GM23338 (cell line): ENCODE measurements at regions not wholly inside any gene's neighbourhood (a gene's known extent, or its start where the extent isn't known, plus 50 kb on each side); places are given as distances from the start of the nearest gene placed in this dataset.

Source experiments
- ATAC-seq: fragments of 200-7000 bp; cut with Tn5 transposase; 3 replicates; pipeline ENCODE4 v1.9.1; 2020
- DNase-seq: peaks from one replicate; pipeline ENCODE4 v3.0.0-alpha.2; 2015; ENCODE audit warnings: low spot score
- H2AFZ ChIP-seq: fragments of 200-600 bp; sonication (generic); 2 replicates; pipeline ENCODE4 v1.8.0; 2016; ENCODE audit warnings: antibody characterized with exemption, mild to moderate bottlenecking, moderate library complexity
- H3F3A ChIP-seq: fragments of 200-600 bp; sonication (generic); replicated peaks from 2 replicates; pipeline ENCODE4 v1.8.0; 2017; ENCODE audit warnings: antibody characterized with exemption, mixed run types, low read depth
- H3K27ac ChIP-seq: fragments of 200-600 bp; sonication (generic); 2 replicates; pipeline ENCODE4 v1.6.1; 2016; ENCODE audit warnings: low read depth
- H3K27me3 ChIP-seq: fragments of 200-600 bp; sonication (generic); 2 replicates; pipeline ENCODE4 v1.8.0; 2016; ENCODE audit warnings: mild to moderate bottlenecking, mixed run types, moderate library complexity; ENCODE audit not compliant: insufficient read depth
- H3K36me3 ChIP-seq: fragments of 200-600 bp; sonication (generic); 2 replicates; pipeline ENCODE4 v1.8.0; 2016; ENCODE audit warnings: mild to moderate bottlenecking; ENCODE audit not compliant: insufficient read depth
- H3K4me1 ChIP-seq: fragments of 200-600 bp; sonication (generic); 2 replicates; pipeline ENCODE4 v1.8.0; 2016; ENCODE audit warnings: mild to moderate bottlenecking, moderate library complexity; ENCODE audit not compliant: insufficient read depth
- H3K4me2 ChIP-seq: fragments of 200-600 bp; sonication (generic); 2 replicates; pipeline ENCODE4 v1.7.1; 2017; ENCODE audit warnings: mixed run types
- H3K4me3 ChIP-seq: fragments of 200-600 bp; sonication (generic); 2 replicates; pipeline ENCODE4 v1.6.1; 2016; ENCODE audit warnings: mixed run types
- H3K79me2 ChIP-seq: fragments of 200-600 bp; sonication (generic); replicated peaks from 2 replicates; pipeline ENCODE4 v1.8.0; 2017; ENCODE audit warnings: mild to moderate bottlenecking; ENCODE audit not compliant: insufficient read depth
- H3K9me2 ChIP-seq: fragments of 200-600 bp; sonication (generic); 2 replicates; pipeline ENCODE4 v1.8.0; 2017; ENCODE audit not compliant: insufficient read depth
- H4K20me1 ChIP-seq: fragments of 200-600 bp; sonication (generic); replicated peaks from 2 replicates; pipeline ENCODE4 v1.8.0; 2017; ENCODE audit warnings: mild to moderate bottlenecking; ENCODE audit not compliant: insufficient read depth
- H3K27ac Mint-ChIP-seq: 2 replicates; pipeline ENCODE4 v1.8.0; 2020; ENCODE audit warnings: inconsistent platforms, mild to moderate bottlenecking, moderate library complexity, mixed read lengths
- H3K27me3 Mint-ChIP-seq: 3 replicates; pipeline ENCODE4 v1.8.0; 2022; ENCODE audit warnings: low read depth, mild to moderate bottlenecking, moderate library complexity, mixed read lengths, inconsistent platforms; ENCODE audit not compliant: insufficient read depth, poor library complexity
- H3K36me3 Mint-ChIP-seq: 3 replicates; pipeline ENCODE4 v1.8.0; 2021; ENCODE audit warnings: low read depth, mild to moderate bottlenecking, inconsistent platforms, moderate library complexity, mixed read lengths
- H3K4me1 Mint-ChIP-seq: 3 replicates; pipeline ENCODE4 v1.8.0; 2020; ENCODE audit warnings: mild to moderate bottlenecking, inconsistent platforms, mixed read lengths
- H3K4me3 Mint-ChIP-seq: 3 replicates; pipeline ENCODE4 v1.8.0; 2021; ENCODE audit warnings: moderate library complexity, mild to moderate bottlenecking, inconsistent platforms, mixed read lengths
- H3K9me3 Mint-ChIP-seq: 3 replicates; pipeline ENCODE4 v1.8.0; 2020; ENCODE audit warnings: moderate library complexity, mild to moderate bottlenecking, inconsistent platforms, mixed read lengths
- CREB1 ChIP-seq: fragments of 250-450 bp; sonication (Bioruptor Pico); IDR thresholded peaks from 2 replicates; pipeline ENCODE4 v1.5.0; 2020; ENCODE audit warnings: low read depth, mild to moderate bottlenecking, moderate library complexity
- EZH2 ChIP-seq: fragments of 200-600 bp; sonication (generic); IDR thresholded peaks from one replicate; pipeline ENCODE4 v1.8.0; 2017; ENCODE audit warnings: antibody characterized with exemption, mild to moderate bottlenecking, low read depth; ENCODE audit not compliant: unreplicated experiment
- EZH2phosphoT487 ChIP-seq: fragments of 200-600 bp; sonication (generic); IDR thresholded peaks from one replicate; pipeline ENCODE4 v1.8.1; 2018; ENCODE audit warnings: antibody characterized with exemption; ENCODE audit not compliant: unreplicated experiment
- JUNB ChIP-seq: IDR thresholded peaks from one replicate; pipeline ENCODE4 v1.6.1; 2016; ENCODE audit warnings: antibody characterized with exemption; ENCODE audit not compliant: unreplicated experiment
- NANOG ChIP-seq: IDR thresholded peaks from 2 replicates; pipeline ENCODE4 v1.6.1; 2016; ENCODE audit warnings: antibody characterized with exemption, borderline replicate concordance
- POLR2AphosphoS5 ChIP-seq: IDR thresholded peaks from 2 replicates; pipeline ENCODE4 v1.6.1; 2016; ENCODE audit warnings: antibody characterized with exemption, low read depth
- STAT1 ChIP-seq: IDR thresholded peaks from one replicate; pipeline ENCODE4 v1.6.1; 2016; ENCODE audit warnings: antibody characterized with exemption; ENCODE audit not compliant: unreplicated experiment
- ZNF114 ChIP-seq: fragments of 250-450 bp; sonication (Bioruptor Pico); IDR thresholded peaks from 2 replicates; pipeline ENCODE4 v1.5.0; 2020; ENCODE audit warnings: mild to moderate bottlenecking, moderate library complexity
- ZNF331 ChIP-seq: fragments of 250-450 bp; sonication (Bioruptor Pico); IDR thresholded peaks from 2 replicates; pipeline ENCODE4 v1.5.0; 2020; ENCODE audit warnings: low read depth, mild to moderate bottlenecking, moderate library complexity
- TF ChIP-seq, protein P1 (sequence below): fragments of 250-450 bp; sonication (Bioruptor Pico); IDR thresholded peaks from 2 replicates; pipeline ENCODE4 v1.5.0; 2020; ENCODE audit warnings: mild to moderate bottlenecking, moderate library complexity
- TF ChIP-seq, protein P2 (sequence below): IDR thresholded peaks from one replicate; pipeline ENCODE4 v1.6.1; 2018; ENCODE audit warnings: antibody characterized with exemption; ENCODE audit not compliant: unreplicated experiment
- TF ChIP-seq, protein P3 (sequence below), 2 experiments: fragments of 200-600 bp in 1 of 2; sonication (generic) in 1 of 2; conservative IDR thresholded peaks; 2 replicates each; pipeline versions ENCODE4 v1.5.1 to v1.6.1; 2016 to 2017; ENCODE audit warnings: antibody characterized with exemption in 2 of 2, low read depth in 2 of 2, mild to moderate bottlenecking in 2 of 2, moderate library complexity in 1 of 2
- TF ChIP-seq, protein P4 (sequence below): IDR thresholded peaks from 2 replicates; pipeline ENCODE4 v1.6.1; 2016; ENCODE audit warnings: antibody characterized with exemption

DNA sequence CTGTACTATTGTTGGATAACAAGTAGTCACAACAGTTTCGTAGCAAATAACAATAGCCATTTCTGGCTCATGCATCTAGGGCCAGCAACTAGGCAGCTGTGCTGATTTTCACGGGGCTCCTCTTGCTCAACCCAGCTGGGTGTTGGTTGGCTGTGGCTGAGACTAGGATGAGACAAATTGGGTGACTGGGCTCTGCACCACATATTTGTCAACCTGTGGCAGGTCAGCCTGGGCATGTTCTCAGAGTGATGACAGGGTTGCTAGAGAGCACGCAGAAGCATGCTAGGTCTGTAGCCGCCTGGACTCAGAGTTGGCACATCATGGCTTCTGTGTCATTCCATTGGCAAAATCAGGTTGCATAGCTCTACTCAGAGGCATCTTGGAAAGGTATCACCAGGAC is 175.9 kb downstream of the OTOL1 start:
- Histone ChIP-seq H3K79me2 (no peaks in the 10 kb centered on the region), H3K4me3 (no peak overlapping the region), H3K4me1 (peaks cover 33% of the 10 kb centered on the region), H3K36me3 (no peaks in the 10 kb centered on the region), H3F3A (no peaks in the 10 kb centered on the region), H3K27me3 (no peaks in the 10 kb centered on the region), H3K4me2 (no peak overlapping the region), H3K9me2 (no peaks in the 10 kb centered on the region), H2AFZ (peak overlapping the region; percentile 6; the same call in 1 of the 2 replicates), H3K27ac (no peak overlapping the region), H4K20me1 (no peaks in the 10 kb centered on the region)
- H3K27me3 Mint-ChIP-seq, result peaks cover 2% of the 10 kb centered on the region
- no peak overlapping the region for H3K27ac Mint-ChIP-seq
- no peak for TF ChIP-seq POLR2AphosphoS5
- TF ChIP-seq, protein P1, sequence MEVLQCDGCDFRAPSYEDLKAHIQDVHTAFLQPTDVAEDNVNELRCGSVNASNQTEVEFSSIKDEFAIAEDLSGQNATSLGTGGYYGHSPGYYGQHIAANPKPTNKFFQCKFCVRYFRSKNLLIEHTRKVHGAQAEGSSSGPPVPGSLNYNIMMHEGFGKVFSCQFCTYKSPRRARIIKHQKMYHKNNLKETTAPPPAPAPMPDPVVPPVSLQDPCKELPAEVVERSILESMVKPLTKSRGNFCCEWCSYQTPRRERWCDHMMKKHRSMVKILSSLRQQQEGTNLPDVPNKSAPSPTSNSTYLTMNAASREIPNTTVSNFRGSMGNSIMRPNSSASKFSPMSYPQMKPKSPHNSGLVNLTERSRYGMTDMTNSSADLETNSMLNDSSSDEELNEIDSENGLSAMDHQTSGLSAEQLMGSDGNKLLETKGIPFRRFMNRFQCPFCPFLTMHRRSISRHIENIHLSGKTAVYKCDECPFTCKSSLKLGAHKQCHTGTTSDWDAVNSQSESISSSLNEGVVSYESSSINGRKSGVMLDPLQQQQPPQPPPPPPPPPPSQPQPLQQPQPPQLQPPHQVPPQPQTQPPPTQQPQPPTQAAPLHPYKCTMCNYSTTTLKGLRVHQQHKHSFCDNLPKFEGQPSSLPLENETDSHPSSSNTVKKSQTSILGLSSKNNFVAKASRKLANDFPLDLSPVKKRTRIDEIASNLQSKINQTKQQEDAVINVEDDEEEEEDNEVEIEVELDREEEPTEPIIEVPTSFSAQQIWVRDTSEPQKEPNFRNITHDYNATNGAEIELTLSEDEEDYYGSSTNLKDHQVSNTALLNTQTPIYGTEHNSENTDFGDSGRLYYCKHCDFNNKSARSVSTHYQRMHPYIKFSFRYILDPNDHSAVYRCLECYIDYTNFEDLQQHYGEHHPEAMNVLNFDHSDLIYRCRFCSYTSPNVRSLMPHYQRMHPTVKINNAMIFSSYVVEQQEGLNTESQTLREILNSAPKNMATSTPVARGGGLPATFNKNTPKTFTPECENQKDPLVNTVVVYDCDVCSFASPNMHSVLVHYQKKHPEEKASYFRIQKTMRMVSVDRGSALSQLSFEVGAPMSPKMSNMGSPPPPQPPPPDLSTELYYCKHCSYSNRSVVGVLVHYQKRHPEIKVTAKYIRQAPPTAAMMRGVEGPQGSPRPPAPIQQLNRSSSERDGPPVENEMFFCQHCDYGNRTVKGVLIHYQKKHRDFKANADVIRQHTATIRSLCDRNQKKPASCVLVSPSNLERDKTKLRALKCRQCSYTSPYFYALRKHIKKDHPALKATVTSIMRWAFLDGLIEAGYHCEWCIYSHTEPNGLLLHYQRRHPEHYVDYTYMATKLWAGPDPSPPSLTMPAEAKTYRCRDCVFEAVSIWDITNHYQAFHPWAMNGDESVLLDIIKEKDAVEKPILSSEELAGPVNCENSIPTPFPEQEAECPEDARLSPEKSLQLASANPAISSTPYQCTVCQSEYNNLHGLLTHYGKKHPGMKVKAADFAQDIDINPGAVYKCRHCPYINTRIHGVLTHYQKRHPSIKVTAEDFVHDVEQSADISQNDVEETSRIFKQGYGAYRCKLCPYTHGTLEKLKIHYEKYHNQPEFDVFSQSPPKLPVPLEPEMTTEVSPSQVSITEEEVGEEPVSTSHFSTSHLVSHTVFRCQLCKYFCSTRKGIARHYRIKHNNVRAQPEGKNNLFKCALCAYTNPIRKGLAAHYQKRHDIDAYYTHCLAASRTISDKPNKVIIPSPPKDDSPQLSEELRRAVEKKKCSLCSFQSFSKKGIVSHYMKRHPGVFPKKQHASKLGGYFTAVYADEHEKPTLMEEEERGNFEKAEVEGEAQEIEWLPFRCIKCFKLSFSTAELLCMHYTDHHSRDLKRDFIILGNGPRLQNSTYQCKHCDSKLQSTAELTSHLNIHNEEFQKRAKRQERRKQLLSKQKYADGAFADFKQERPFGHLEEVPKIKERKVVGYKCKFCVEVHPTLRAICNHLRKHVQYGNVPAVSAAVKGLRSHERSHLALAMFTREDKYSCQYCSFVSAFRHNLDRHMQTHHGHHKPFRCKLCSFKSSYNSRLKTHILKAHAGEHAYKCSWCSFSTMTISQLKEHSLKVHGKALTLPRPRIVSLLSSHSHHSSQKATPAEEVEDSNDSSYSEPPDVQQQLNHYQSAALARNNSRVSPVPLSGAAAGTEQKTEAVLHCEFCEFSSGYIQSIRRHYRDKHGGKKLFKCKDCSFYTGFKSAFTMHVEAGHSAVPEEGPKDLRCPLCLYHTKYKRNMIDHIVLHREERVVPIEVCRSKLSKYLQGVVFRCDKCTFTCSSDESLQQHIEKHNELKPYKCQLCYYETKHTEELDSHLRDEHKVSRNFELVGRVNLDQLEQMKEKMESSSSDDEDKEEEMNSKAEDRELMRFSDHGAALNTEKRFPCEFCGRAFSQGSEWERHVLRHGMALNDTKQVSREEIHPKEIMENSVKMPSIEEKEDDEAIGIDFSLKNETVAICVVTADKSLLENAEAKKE (CRISPR knock-in tag), result no peak
- no peak for TF ChIP-seq JUNB
- TF ChIP-seq, protein P2, sequence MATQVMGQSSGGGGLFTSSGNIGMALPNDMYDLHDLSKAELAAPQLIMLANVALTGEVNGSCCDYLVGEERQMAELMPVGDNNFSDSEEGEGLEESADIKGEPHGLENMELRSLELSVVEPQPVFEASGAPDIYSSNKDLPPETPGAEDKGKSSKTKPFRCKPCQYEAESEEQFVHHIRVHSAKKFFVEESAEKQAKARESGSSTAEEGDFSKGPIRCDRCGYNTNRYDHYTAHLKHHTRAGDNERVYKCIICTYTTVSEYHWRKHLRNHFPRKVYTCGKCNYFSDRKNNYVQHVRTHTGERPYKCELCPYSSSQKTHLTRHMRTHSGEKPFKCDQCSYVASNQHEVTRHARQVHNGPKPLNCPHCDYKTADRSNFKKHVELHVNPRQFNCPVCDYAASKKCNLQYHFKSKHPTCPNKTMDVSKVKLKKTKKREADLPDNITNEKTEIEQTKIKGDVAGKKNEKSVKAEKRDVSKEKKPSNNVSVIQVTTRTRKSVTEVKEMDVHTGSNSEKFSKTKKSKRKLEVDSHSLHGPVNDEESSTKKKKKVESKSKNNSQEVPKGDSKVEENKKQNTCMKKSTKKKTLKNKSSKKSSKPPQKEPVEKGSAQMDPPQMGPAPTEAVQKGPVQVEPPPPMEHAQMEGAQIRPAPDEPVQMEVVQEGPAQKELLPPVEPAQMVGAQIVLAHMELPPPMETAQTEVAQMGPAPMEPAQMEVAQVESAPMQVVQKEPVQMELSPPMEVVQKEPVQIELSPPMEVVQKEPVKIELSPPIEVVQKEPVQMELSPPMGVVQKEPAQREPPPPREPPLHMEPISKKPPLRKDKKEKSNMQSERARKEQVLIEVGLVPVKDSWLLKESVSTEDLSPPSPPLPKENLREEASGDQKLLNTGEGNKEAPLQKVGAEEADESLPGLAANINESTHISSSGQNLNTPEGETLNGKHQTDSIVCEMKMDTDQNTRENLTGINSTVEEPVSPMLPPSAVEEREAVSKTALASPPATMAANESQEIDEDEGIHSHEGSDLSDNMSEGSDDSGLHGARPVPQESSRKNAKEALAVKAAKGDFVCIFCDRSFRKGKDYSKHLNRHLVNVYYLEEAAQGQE, result no peak
- no peak for TF ChIP-seq ZNF114
- no peak for TF ChIP-seq STAT1
- no peak for TF ChIP-seq NANOG
- TF ChIP-seq, protein P3, sequence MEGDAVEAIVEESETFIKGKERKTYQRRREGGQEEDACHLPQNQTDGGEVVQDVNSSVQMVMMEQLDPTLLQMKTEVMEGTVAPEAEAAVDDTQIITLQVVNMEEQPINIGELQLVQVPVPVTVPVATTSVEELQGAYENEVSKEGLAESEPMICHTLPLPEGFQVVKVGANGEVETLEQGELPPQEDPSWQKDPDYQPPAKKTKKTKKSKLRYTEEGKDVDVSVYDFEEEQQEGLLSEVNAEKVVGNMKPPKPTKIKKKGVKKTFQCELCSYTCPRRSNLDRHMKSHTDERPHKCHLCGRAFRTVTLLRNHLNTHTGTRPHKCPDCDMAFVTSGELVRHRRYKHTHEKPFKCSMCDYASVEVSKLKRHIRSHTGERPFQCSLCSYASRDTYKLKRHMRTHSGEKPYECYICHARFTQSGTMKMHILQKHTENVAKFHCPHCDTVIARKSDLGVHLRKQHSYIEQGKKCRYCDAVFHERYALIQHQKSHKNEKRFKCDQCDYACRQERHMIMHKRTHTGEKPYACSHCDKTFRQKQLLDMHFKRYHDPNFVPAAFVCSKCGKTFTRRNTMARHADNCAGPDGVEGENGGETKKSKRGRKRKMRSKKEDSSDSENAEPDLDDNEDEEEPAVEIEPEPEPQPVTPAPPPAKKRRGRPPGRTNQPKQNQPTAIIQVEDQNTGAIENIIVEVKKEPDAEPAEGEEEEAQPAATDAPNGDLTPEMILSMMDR (conservative IDR thresholded peaks at IDR 0.05; ENCODE audit: low read depth in 2 of 2), result no peak
- no peak for TF ChIP-seq EZH2
- TF ChIP-seq, protein P4, sequence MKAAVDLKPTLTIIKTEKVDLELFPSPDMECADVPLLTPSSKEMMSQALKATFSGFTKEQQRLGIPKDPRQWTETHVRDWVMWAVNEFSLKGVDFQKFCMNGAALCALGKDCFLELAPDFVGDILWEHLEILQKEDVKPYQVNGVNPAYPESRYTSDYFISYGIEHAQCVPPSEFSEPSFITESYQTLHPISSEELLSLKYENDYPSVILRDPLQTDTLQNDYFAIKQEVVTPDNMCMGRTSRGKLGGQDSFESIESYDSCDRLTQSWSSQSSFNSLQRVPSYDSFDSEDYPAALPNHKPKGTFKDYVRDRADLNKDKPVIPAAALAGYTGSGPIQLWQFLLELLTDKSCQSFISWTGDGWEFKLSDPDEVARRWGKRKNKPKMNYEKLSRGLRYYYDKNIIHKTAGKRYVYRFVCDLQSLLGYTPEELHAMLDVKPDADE, result no peak
- no peak for TF ChIP-seq CREB1 (CRISPR knock-in tag)
- TF ChIP-seq ZNF331 (CRISPR knock-in tag), result no peak
- no peak for TF ChIP-seq EZH2phosphoT487
- peaks cover 20% of the 10 kb centered on the region for H3K36me3 Mint-ChIP-seq
- H3K4me1 Mint-ChIP-seq, result peaks cover 30% of the 10 kb centered on the region
- no peak overlapping the region for H3K4me3 Mint-ChIP-seq
- ATAC-seq (no peak), DNase-seq (no peak)
- peaks cover 13% of the 10 kb centered on the region for H3K9me3 Mint-ChIP-seq
